ENCODE measurements at regions not wholly inside any gene's neighbourhood (a gene's known extent, or its start where the extent isn't known, plus 50 kb on each side); places are given as distances from the start of the nearest gene placed in this dataset.

- Histone ChIP-seq H4K91ac (ENCODE audit: insufficient read depth, low read depth, low read length) (no peak overlapping the region), H2BK15ac (ENCODE audit: low read depth, low read length) (no peak overlapping the region), H2BK120ac (ENCODE audit: low read depth, low read length) (no peak overlapping the region), H3K9ac (ENCODE audit: low read depth, low read length) (no peak overlapping the region), H2AK9ac (replicated peaks; ENCODE audit: low read depth, low read length, poor library complexity) (no peak overlapping the region), H2AFZ (replicated peaks; ENCODE audit: low read length, poor library complexity) (no peak overlapping the region), H3K79me1 (ENCODE audit: low read depth in 1 of 2, low read length in 2 of 2) (no peaks in the 10 kb centered on the region), H2BK5ac (ENCODE audit: low read depth, low read length, poor library complexity, severe bottlenecking) (no peak overlapping the region), H2BK20ac (ENCODE audit: low read depth, low read length) (no peak overlapping the region), H3K4me2 (ENCODE audit: low read depth, low read length) (no peak overlapping the region), H4K5ac (ENCODE audit: low read depth, low read length) (no peak overlapping the region), H3K56ac (ENCODE audit: extremely low read depth, insufficient read depth, low read length) (no peak overlapping the region), H3K18ac (ENCODE audit: low read depth, low read length) (no peak overlapping the region), H3K36me3 (ENCODE audit: control insufficient read depth, insufficient read depth, low read length) (no peaks in the 10 kb centered on the region), H3K4me1 (ENCODE audit: control insufficient read depth, insufficient read depth, low read length) (no peaks in the 10 kb centered on the region), H3K14ac (replicated peaks; ENCODE audit: low read depth, low read length) (no peak overlapping the region), H4K20me1 (ENCODE audit: insufficient read depth, low read length) (no peaks in the 10 kb centered on the region), H3K4ac (ENCODE audit: low read depth, low read length) (no peak overlapping the region), H3K27me3 (ENCODE audit: control insufficient read depth, insufficient read depth, low read length) (peaks cover 19% of the 10 kb centered on the region; the same call in 1 of the 2 replicates), H3K23ac (ENCODE audit: low read depth, low read length) (no peak overlapping the region), H4K8ac (ENCODE audit: low read depth in 2 of 2, low read length in 2 of 2) (no peak overlapping the region), H3K4me3 (ENCODE audit: insufficient read depth, low read depth, low read length) (no peak overlapping the region), H2AK5ac (ENCODE audit: low read depth, low read length) (no peak overlapping the region), H3K9me1 (ENCODE audit: insufficient read depth, low read length) (no peaks in the 10 kb centered on the region), H3K27ac (ENCODE audit: insufficient read depth, low read length) (no peak overlapping the region), H3K9me3 (ENCODE audit: control insufficient read depth, insufficient read depth, low read length) (no peaks in the 10 kb centered on the region)
- no TSS peak for BruUV-seq (replicated peaks)
- WGBS, 2 experiments (ENCODE audit: extremely low coverage in 2 of 2, insufficient read length in 1 of 2): 40% methylated on average over 1 of the region's 12 CpGs; no CpG with 5 or more reads in 1 of the 2 experiments
- dilution Hi-C loops (cut with HindIII; ENCODE audit: low sequenced_read_pairs, unreplicated experiment) (no loop called here), in situ Hi-C loops (cut with MboI; ENCODE audit: low sequenced_read_pairs) (no loop called here), intact Hi-C loops (cut with micrococcal nuclease) (no loop called here)
- ChIA-PET POLR2A (ENCODE audit: unreplicated experiment) (no interaction called here), CTCF (no interaction called here)
- DNase-seq: no peak
- ATAC-seq (ENCODE audit: low read depth): no peak
- no peak for TF ChIP-seq CHD1 (IDR thresholded peaks at IDR 0.05; ENCODE audit: low read depth, low read length)
Observed at GRCh38 chr3:127467391-127467790, 123.1 kb downstream of the TPRA1 start.

Measured in IMR-90 (cell line).